Testis (tissue), 2 donors: ENCODE measurements at regions not wholly inside any gene's neighbourhood (a gene's known extent, or its start where the extent isn't known, plus 50 kb on each side); places are given as distances from the start of the nearest gene placed in this dataset.
"Not testable (repeated sequence)": the region's sequence is repeated elsewhere in the genome, so short reads cannot be mapped to it uniquely, and the experiment has no call there.

ENCODE experiments used
- DNase-seq: peaks from one replicate; pipeline ENCODE4 v3.0.0-alpha.2; 2019
- H3K27ac ChIP-seq, 2 donors: fragments of 200-600 bp; sonication (generic); one replicate each; pipeline ENCODE4 v1.5.1; 2019
- H3K27me3 ChIP-seq: fragments of 200-600 bp; sonication (generic); one replicate; pipeline ENCODE4 v1.5.1; 2019
- H3K36me3 ChIP-seq: fragments of 200-600 bp; sonication (generic); one replicate; pipeline ENCODE4 v1.5.1; 2017; ENCODE audit warnings: low read depth; ENCODE audit errors: missing control alignments
- H3K4me1 ChIP-seq: fragments of 200-600 bp; sonication (generic); one replicate; pipeline ENCODE4 v1.5.1; 2019
- H3K4me3 ChIP-seq, 2 donors: fragments of 200-600 bp; sonication (generic); one replicate each; pipeline ENCODE4 v1.5.1; 2017 to 2019
- H3K9me3 ChIP-seq: fragments of 200-600 bp; sonication (generic); one replicate; pipeline ENCODE4 v1.5.1; 2017
- POLR2A ChIP-seq: fragments of 450-650 bp; IDR thresholded peaks from one replicate; pipeline ENCODE4 v1.6.1; 2017; ENCODE audit warnings: antibody characterized with exemption, mild to moderate bottlenecking, moderate library complexity
- WGBS, 2 donors: methylation state at CpG; one replicate each; pipeline ENCODE4 v1.1.5; 2018; 5-methylcytosine and 5-hydroxymethylcytosine counted together
- intact Hi-C: fragments of 100-400 bp; cut with DNase I; formaldehyde crosslinking; loops from one replicate; pipeline ENCODE4 v1.15.1; 2023; ENCODE audit warnings: low total_unique reads
- TF ChIP-seq, protein P1 (sequence below), 3 experiments: fragments of 450-650 bp in 2 of 3; fragments of 200-600 bp in 1 of 3; sonication (generic) in 1 of 3; IDR thresholded peaks; one replicate each; pipeline ENCODE4 v1.5.1; 2016 to 2019; ENCODE audit warnings: antibody characterized with exemption in 3 of 3, mild to moderate bottlenecking in 2 of 3, moderate library complexity in 1 of 3

DNA sequence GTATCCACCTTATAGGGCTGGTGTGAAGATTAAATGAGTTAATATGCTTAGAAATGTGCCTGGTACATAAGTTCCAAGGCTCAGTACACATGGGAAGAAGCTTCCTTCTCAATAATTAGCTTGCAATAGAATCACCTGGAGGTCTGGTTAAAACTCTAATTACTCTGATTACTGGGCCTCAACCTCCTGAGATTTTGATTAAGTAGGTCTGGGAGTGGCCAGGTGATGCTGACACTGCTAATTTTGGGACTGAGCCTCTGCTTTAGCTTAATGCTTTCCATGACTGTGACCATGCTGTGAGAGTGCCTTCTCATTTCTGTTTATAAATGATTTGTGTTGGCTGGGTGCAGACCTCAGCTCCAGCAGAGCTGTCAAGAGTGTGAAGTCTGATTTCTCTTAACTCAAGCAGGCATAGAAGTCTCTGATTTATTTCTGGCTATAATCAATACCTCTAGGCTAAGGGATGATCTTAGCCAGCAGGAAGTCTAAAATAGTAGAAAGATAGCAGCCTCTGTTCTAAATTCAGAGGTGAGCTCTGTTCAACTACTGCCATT lies 85.3 kb upstream of the ZNF608 start:
- Histone ChIP-seq H3K9me3 (no peaks in the 10 kb centered on the region), H3K4me1 (no peaks in the 10 kb centered on the region), H3K36me3 (no peaks in the 10 kb centered on the region), H3K4me3 (no peak overlapping the region), H3K27me3 (no peaks in the 10 kb centered on the region), H3K27ac (no peak overlapping the region)
- DNase-seq = no peak
- no peak for TF ChIP-seq POLR2A
- TF ChIP-seq, protein P1, sequence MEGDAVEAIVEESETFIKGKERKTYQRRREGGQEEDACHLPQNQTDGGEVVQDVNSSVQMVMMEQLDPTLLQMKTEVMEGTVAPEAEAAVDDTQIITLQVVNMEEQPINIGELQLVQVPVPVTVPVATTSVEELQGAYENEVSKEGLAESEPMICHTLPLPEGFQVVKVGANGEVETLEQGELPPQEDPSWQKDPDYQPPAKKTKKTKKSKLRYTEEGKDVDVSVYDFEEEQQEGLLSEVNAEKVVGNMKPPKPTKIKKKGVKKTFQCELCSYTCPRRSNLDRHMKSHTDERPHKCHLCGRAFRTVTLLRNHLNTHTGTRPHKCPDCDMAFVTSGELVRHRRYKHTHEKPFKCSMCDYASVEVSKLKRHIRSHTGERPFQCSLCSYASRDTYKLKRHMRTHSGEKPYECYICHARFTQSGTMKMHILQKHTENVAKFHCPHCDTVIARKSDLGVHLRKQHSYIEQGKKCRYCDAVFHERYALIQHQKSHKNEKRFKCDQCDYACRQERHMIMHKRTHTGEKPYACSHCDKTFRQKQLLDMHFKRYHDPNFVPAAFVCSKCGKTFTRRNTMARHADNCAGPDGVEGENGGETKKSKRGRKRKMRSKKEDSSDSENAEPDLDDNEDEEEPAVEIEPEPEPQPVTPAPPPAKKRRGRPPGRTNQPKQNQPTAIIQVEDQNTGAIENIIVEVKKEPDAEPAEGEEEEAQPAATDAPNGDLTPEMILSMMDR (IDR thresholded peaks at IDR 0.05) = no peak
- intact Hi-C loops = no loop called here

DNA sequence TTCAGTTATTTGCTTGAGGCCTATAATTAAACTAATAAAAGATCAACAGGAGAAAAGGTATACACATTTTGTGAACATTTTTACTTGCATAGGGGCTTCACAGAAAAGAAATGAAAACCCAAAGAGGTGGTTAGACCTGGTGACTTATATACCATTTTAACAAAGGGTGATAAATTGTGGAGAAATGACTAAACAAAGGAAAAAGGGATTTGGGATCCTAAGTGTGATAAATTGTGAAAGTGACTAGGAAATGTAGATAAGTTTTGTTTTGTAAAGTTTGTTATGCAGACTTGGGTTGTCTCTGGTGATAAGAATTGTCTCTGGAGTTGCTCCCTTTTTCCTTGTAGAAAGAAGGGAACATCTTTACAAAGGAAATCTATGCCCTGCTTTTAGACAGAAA lies 86.1 kb upstream of the ZNF608 start:
- intact Hi-C loops = no loop called here
- TF ChIP-seq, protein P1 (IDR thresholded peaks at IDR 0.05) = no peak
- no peak for TF ChIP-seq POLR2A

DNA sequence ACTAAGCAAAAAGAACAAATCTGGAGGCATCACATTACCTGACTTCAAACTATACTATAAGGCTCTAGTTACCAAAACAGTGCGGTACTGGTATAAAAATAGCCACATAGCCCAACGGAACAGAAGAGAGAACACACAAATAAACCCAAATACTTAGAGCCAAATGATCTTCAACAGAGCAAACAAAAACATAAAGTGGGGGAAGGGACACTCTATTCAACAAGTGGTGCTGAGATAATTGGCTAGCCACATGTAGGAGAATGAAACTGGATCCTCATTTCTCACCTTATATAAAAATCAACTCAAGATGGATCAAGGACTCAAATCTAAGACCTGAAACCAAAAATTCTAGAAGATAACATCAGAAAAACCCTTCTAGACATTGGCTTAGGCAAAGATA lies 89.9 kb upstream of the ZNF608 start:
- 92 to 97% methylated on average over 2 of the region's 2 CpGs for WGBS, 2 donors
- intact Hi-C loops = not testable (repeated sequence)

More for the DNA sequence above, 86.1 kb upstream of the ZNF608 start:
- Histone ChIP-seq H3K4me3 (no peak overlapping the region), H3K27me3 (no peaks in the 10 kb centered on the region), H3K36me3 (no peaks in the 10 kb centered on the region), H3K27ac (no peak overlapping the region), H3K4me1 (no peaks in the 10 kb centered on the region), H3K9me3 (no peaks in the 10 kb centered on the region)
- no peak for DNase-seq

DNA sequence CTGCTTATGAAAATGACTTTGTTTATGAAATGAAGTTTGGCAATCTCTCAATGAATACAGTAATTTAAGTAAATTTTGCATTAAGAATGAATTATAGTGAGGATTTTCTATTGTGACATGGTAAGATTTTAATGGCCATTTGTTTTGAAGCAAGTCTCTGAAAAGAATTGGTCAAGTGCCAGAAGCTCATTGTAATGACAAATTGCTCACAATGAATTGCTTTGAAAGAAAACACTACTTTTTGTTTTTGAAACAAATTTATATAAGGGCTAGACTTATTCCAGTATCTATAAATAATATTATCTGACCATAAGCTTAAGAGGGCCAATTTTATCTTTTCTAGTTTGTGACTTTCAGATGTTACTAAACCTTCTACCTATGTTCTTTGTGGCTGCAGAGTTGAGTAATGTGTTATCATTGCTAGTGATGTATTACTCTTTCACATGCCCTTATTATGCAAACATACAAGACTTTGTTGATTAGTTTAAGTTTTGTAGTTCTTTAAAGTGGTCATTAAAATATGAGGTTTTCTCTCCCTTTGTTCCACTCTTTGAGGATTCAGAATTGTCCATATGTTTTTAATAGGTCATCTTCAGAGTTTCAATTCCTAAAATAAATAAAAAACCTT lies 93.0 kb upstream of the ZNF608 start:
- H3K27ac ChIP-seq = no peak overlapping the region
- H3K27me3 ChIP-seq = no peaks in the 10 kb centered on the region
- DNase-seq = no peak
- no peaks in the 10 kb centered on the region for H3K36me3 ChIP-seq
- no peak overlapping the region for H3K4me3 ChIP-seq
- intact Hi-C loops = no loop called here
- H3K9me3 ChIP-seq = no peaks in the 10 kb centered on the region
- no peaks in the 10 kb centered on the region for H3K4me1 ChIP-seq
- TF ChIP-seq, protein P1 (IDR thresholded peaks at IDR 0.05) = no peak
- no peak for TF ChIP-seq POLR2A

More for the DNA sequence above, 89.9 kb upstream of the ZNF608 start:
- not testable (repeated sequence) for H3K27ac ChIP-seq, H3K9me3 ChIP-seq, H3K4me1 ChIP-seq, H3K27me3 ChIP-seq, DNase-seq, H3K4me3 ChIP-seq, H3K36me3 ChIP-seq

DNA sequence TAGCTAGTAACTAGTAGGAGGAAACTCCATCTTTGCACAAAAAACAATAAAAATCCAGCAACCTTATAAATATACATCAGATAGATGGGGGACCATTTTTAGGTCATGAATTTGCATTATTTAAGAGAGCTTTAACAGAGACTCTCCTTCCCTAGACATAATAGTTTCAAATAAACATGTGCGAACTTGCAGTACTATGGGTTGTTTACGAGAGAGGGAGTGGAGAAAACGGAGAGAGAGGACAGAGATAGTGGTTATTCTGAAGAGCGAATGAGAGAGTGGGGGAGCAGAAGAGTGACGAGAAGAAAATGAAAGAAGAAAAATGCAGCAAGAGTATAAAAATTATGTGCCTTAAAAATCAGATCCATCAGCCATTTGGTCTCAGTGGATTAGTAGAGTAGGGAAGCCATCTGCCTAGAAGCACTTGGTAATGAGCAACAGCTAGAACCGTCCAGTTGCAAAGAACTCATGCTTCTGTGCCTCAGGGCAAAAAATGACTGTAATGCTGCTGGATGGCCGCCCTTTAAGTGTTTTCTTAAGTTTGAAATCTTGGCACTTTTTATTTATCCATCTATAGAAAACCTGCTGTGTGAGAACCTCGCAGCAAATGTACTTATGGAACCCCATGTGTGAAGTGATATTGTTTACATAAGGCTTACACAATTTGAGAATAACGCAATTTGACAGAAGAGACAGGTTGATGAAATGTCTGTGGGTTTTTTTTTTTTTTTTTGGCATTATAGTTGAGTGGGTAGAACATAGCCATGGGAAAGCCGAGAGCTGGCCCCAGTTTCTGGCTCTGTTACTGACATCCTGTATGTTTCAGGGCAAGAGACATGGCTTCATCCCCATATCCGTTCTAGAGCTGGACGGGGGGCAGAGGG lies 95.6 kb upstream of the ZNF608 start:
- no peak for TF ChIP-seq POLR2A
- TF ChIP-seq, protein P1 (IDR thresholded peaks at IDR 0.05) = no peak
- Histone ChIP-seq H3K27me3 (no peaks in the 10 kb centered on the region), H3K36me3 (no peaks in the 10 kb centered on the region), H3K27ac (no peak overlapping the region), H3K4me3 (no peak overlapping the region), H3K9me3 (no peaks in the 10 kb centered on the region), H3K4me1 (no peaks in the 10 kb centered on the region)
- intact Hi-C loops = no loop called here
- DNase-seq = no peak
- WGBS, 2 donors = 89 to 94% methylated on average over 12 of the region's 12 CpGs
